ENCODE measurements at regions not wholly inside any gene's neighbourhood (a gene's known extent, or its start where the extent isn't known, plus 50 kb on each side); places are given as distances from the start of the nearest gene placed in this dataset.

- no TSS peak for BruUV-seq (replicated peaks)
- DNase-seq (ENCODE audit: low read depth, low spot score): no peak
- Histone ChIP-seq H3K4me1 (ENCODE audit: control insufficient read depth, insufficient read depth, low read length) (no peaks in the 10 kb centered on the region), H3K9me3 (ENCODE audit: control insufficient read depth, insufficient read depth, low read depth, low read length) (no peaks in the 10 kb centered on the region), H3K4me3 (ENCODE audit: low read depth in 2 of 2, low read length in 2 of 2) (no peak overlapping the region), H3K27ac (ENCODE audit: low read length) (no peak overlapping the region), H3K36me3 (ENCODE audit: control insufficient read depth, insufficient read depth, low read length) (no peaks in the 10 kb centered on the region; the same call in 1 of the 2 replicates), H3K27me3 (ENCODE audit: control insufficient read depth, insufficient read depth, low read length) (no peaks in the 10 kb centered on the region)
- ChIA-PET POLR2A (no interaction called here), CTCF (no interaction called here)
- no peak for ATAC-seq
- TF ChIP-seq SIN3A (IDR thresholded peaks at IDR 0.05; ENCODE audit: borderline replicate concordance, insufficient read depth, low read depth, low read length) (no peak), REST (IDR thresholded peaks at IDR 0.05; ENCODE audit: insufficient read depth in 1 of 2, low read depth in 2 of 2, low read length in 1 of 2) (no peak), POLR2AphosphoS5 (IDR thresholded peaks at IDR 0.05; ENCODE audit: low read depth, low read length) (no peak), CTCF (IDR thresholded peaks at IDR 0.05) (no peak), TCF7L2 (IDR thresholded peaks at IDR 0.05; ENCODE audit: low read depth, low read length) (no peak)
- in situ Hi-C loops (cut with HindIII; ENCODE audit: low pct_unique_long_range_greater_than_20kb, low sequenced_read_pairs): no loop called here
- intact Hi-C loops (cut with micrococcal nuclease; ENCODE audit: unreplicated experiment): no loop called here
Observed at GRCh38 chr17:70772761-70773160, 603.4 kb downstream of the KCNJ2 start.

- CTCF ChIA-PET: no interaction called here
- H3K36me3 ChIP-seq (ENCODE audit: control insufficient read depth, insufficient read depth, low read length): no peaks in the 10 kb centered on the region; the same call in 1 of the 2 replicates
- no peaks in the 10 kb centered on the region for H3K4me1 ChIP-seq (ENCODE audit: control insufficient read depth, insufficient read depth, low read length)
- no peak overlapping the region for H3K4me3 ChIP-seq (ENCODE audit: low read depth in 2 of 2, low read length in 2 of 2)
- H3K9me3 ChIP-seq (ENCODE audit: control insufficient read depth, insufficient read depth, low read depth, low read length): no peaks in the 10 kb centered on the region
- H3K27ac ChIP-seq (ENCODE audit: low read length): no peak overlapping the region
- no peak for DNase-seq (ENCODE audit: low read depth, low spot score)
- TF ChIP-seq POLR2AphosphoS5 (IDR thresholded peaks at IDR 0.05; ENCODE audit: low read depth, low read length) (no peak), CTCF (IDR thresholded peaks at IDR 0.05) (no peak), REST (IDR thresholded peaks at IDR 0.05; ENCODE audit: insufficient read depth in 1 of 2, low read depth in 2 of 2, low read length in 1 of 2) (no peak), SIN3A (IDR thresholded peaks at IDR 0.05; ENCODE audit: borderline replicate concordance, insufficient read depth, low read depth, low read length) (no peak), TCF7L2 (IDR thresholded peaks at IDR 0.05; ENCODE audit: low read depth, low read length) (no peak)
- no peaks in the 10 kb centered on the region for H3K27me3 ChIP-seq (ENCODE audit: control insufficient read depth, insufficient read depth, low read length)
- intact Hi-C loops (cut with micrococcal nuclease; ENCODE audit: unreplicated experiment): no loop called here
- in situ Hi-C loops (cut with HindIII; ENCODE audit: low pct_unique_long_range_greater_than_20kb, low sequenced_read_pairs): no loop called here
- BruUV-seq (replicated peaks): no TSS peak
- ATAC-seq: no peak
- POLR2A ChIA-PET: interaction anchor here (0.6 kb wide), 1 partner anchor 10 kb away, joined by 3 read pairs; no protein-coding TSS in a partner anchor
Observed at GRCh38 chr17:70773258-70773657, 603.9 kb downstream of the KCNJ2 start.

Measured in Panc1 (cell line).